NCI-H2171 treated with DMSO at 0.1 percent for 48 hours (cell line): ENCODE measurements at regions not wholly inside any gene's neighbourhood (a gene's known extent, or its start where the extent isn't known, plus 50 kb on each side); places are given as distances from the start of the nearest gene placed in this dataset.

ENCODE experiments used
- DNase-seq: peaks from one replicate; lab custom pipeline; 2025; lab: John Stamatoyannopoulos, UW

DNA sequence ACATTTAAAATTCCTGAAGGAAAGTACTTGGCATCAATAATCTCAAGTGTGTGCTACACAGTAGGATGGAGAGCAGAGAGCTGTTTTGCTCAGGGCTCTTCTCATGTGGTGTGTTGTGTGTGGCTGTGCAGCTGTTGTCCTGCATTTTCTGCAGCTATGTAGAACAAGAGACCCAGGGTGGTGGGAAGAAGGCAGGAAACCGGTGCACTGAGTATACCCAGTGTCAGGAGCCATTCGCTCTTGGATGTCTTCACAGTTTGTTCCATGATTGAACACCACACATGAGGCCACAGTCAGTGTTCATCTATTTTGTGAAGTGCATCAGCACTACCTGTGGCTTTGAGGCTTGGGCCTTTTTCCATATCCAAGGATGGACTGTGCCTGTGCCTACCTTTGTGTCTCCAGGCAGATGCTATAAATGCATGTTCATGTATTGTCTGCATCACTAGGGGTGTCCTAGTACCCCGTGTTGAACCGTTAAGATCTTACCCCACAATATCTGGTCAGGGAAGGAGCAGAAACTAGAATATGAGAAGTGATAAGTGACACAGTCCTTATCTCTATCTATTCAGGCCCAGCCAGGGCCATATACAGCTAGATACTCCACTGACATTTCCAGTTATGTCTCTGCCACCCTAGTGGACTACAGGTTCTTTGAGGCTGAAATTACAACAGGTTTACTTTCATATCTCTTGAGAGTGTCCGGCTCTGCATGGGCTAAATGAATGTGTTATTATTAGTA lies 194.3 kb downstream of the NR2F2 start:
- DNase-seq: no peak

DNA sequence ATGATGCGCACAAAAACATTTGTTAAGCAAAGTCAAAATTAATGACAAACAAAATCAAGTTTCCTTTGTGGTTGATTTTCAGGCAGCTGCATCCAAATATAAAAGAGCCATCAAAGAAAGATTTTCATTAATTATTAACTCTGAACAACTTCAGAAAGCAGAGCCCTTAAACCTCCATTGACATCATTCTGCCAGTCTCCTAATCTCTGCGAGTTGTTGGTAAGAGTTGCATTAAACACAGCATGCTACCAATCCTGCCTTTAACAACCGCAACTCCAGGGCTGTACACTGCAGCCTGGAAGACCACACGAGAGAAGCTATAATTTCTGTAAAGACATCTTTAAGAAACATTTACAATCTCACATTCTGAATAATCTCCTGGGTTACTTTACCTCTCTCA lies 204.6 kb downstream of the NR2F2 start:
- DNase-seq: no peak

DNA sequence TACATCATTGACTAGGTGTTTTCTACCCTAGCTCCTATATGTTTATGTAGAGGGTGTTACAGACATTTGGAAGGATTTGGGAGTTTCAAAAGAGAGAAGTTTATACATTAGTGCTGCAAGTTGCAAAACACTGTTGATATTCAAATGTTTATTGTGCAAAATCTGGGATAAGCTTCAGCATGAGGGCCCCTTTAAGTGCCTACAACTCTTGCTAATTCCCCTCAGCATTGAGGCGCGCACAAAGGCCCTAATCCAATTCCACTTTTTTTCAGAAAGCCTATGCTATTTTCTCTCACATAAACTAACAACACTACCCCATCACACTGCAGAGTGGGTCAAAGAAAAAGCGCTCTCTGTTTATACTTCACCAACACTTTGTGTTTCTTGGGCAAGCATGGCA lies 208.0 kb downstream of the NR2F2 start:
- no peak for DNase-seq

DNA sequence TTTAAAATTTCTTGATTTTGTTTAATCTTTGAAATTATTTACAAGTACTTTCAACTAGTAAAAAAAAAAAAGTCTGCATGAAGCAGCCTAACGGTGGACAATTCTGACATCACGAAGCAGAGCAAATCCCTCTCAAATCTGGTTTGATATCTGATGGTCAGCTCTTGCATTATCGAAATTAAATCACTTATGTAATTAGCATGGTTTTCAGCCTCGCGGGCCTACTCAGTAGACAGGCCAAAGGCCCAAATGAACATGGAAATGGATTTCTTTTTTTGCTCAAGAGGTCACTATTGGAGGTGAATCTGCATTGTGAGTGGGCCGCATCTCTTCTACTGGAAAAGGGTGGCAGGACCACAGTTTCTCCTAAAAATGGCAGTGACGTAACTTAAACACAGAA lies 209.8 kb downstream of the NR2F2 start:
- DNase-seq: no peak

DNA sequence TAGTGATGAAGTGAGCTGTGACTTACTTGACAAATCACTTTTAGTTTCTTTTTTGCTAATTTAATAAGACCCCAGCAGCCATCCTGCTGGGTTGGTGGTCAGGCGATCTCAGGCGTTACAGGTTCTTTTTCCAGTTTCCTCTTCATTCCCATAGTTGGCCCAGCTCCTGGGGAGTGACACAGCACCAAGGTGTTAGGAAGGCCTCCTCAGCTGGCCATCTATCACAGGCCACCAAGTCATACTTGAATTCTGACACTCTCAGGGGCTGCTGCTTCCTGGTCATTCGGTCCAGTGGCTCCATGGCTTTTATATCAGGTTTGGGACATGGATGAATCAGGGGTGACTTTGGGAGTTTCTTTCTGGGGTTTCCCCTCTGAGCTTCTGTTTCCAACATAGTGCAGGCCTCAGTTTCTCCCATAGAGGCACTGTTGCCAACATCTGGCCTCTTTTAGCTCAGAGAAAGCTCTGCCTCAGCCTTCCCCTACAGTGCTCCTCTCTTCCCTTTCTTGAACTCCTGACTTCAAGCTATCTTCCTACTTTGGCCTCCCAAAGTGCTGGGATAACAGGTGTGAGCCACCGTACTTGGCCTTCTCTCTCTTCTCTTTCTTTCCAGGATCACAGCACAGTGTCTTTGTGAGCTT lies 211.8 kb downstream of the NR2F2 start:
- no peak for DNase-seq

DNA sequence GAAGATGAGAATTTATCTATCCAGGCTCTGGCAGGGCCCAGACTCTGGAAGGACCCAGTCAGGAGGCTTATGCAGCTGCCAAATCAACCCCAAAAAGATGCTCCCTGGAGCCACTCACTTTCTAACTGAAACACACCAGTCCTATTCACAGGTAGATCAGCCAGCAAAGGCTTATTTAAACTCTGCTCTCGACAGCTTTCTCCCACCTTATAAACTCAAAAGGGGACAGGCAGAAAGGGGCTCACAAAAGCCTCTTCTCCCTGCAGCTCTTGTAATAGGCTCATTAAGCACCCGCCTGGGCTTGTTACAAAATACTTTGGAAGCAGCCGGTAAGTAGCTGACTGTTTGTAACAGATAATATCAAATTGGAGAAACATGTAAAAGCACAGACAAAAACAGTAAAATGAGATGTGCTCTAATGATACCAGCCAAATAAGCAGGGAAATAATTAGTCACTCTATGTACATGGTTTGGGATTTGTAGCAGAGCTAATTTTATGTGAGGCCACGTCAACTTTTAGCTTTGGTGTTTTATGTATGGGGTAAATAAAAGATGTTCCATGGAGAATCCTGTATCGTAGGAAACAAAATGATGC lies 213.8 kb downstream of the NR2F2 start:
- DNase-seq: no peak

DNA sequence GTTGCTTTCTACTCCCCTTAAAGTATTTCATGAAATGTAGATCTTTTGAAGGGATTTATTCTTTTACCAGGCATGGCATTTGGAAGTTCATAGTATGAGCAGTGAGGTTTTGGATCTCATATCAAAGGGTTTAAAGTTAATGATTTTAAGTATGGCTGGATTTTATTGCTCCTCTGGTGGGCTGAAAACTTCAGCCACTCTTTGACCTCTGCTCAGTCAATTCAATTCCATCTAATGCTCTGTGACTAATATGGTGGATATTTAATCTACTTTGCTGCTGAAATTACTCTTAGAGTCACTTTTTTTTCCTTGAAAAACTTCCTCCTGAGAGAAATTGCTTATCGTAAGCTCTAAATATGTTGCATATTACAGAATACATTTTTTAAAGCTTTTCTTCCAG lies 218.6 kb downstream of the NR2F2 start:
- no peak for DNase-seq

DNA sequence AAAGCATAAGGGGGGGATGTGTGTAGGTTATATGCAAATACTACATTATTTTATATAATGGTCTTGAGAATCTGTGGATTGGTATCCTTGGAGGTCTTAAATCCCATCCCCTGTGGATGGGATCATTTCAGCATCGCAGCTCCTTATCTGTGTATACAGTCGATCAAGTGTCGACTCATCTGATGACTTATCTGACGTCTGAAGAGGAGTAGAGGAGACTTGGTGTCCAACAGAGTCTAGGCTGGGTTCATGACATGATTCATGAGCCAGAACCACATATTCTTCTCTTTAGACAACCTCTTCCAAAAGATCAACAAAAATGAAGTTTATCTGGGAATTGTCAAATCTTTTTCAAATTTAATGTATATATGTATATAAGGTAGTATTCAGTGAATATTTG lies 220.7 kb downstream of the NR2F2 start:
- no peak for DNase-seq

DNA sequence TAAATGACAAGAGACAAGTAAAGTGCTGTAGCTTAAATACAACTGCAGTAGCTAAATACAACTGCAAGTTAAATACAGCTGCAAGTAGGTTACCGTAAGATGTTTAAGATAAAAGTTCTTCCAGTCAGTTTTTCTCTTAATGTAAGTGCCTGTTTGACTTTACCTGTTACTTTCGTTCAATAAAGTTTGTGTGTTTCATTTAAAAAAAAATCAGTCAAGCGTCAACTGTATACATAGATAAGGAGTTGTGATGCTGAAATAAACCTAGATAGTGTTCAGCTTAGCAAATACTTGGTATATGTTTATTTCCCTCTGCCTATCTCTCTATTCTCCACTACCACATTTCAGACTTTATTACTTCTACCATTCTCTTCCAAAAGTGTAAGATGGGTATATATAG lies 221.2 kb downstream of the NR2F2 start:
- DNase-seq: no peak

DNA sequence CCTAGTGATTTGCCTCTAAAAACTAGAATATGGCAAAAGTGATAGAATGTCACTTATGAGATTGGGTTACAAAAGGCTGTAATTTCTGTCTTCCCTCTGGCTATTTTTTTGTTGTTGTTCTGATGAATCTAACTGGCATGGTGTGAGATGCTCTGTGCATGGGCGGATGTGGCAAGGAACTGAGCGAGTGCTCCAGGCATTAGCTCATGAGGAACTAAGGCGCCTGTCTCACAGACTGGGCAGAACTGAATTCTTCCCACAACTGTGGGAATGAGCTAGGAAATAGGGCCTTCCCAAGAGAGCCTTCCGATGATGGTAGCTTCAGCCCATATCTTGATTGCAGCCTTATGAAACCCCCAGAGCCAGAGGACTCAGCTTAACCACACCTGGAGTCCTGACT lies 222.5 kb downstream of the NR2F2 start:
- DNase-seq: no peak

DNA sequence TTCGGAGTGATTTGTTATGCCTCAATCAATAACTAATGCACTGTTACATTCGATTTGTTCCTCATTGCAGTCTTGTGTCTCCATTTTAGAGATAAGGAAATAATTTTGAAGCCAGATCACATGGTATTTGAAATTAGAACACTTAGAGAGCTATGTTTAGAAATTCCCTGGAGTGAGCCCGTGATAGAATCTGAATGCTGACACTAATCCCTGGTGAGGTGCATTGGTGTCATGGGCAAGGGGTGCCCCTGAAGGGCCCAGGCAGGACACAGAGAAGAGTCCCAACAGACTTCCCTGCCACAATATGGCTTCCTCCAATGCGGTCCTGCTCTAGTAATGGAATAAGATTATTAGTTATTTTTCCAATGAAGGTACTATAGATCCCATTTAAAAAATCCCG lies 223.0 kb downstream of the NR2F2 start:
- DNase-seq: no peak

DNA sequence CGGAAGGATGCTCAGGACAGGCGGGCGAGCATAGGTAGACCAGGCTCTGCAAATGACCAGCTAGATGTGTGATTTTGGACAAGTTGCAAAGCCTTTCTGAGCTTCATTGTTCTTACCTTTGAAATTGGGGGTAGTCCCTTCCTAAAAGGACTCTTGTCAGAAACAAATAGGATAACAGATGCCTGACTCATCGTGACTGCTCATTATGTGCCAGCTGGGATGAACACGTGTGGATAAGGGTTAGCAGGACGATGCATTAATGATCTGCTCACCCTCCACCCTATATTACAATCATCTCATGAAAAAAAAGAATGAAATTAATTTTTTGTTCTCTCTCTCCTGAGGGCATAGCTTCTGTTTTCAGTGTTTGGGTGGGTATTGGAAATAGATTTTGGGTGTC lies 223.4 kb downstream of the NR2F2 start:
- no peak for DNase-seq

DNA sequence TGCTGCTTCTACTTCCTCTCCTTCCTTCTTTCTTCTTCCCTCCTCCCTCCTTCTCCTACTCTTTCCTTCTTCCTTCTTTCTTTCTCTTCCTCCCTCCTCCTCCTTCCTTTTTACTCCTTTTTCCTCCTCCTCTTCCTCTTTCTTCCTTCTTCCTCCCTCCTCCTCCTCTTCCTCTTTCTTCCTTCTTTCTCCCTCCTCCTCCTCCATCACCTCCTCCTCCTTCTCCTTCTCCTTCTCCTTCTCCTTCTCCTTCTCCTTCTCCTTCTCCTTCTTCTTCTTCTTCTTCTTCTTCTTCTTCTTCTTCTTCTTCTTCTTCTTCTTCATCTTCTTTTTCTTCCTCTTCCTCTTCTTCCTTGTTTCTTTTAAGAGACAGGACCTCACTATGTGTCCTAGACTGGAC lies 224.0 kb downstream of the NR2F2 start:
- DNase-seq: no peak

DNA sequence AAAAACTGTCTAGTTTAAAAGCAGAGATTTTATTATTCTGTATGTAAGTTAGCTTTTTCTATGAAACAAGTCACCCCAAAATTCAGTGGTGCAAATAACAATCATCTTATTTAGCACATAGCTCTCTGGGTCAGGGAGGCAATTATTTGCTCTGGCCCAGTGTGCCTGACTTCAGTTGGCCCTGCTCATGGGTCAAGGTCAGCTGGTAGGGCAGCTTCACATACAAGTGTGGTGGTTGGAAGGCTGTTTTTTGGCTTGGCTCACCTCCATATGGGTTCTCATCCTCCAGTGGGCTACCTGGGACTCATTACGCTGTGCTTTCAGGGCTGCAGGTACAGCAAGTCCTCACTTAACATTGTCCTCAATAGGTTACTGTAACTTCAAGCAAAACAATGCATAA lies 228.6 kb downstream of the NR2F2 start:
- DNase-seq: no peak

DNA sequence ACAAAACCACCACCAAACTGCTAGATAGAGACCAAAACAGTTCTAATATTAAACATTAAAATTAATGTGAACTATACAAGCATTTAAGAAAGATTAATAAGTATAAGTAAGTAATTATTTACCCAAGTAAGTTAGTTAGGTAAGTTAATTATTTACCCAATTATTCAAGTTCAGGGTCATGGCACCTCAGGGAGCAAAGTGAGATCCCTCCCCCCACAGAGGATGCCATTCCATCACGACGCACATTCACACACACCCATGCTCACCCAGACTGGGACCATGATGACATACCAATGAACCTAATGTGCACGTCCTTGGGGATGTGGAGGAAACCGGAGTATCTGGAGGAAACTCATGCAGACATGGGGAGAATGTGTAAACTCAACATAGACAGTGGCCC lies 229.1 kb downstream of the NR2F2 start:
- no peak for DNase-seq

DNA sequence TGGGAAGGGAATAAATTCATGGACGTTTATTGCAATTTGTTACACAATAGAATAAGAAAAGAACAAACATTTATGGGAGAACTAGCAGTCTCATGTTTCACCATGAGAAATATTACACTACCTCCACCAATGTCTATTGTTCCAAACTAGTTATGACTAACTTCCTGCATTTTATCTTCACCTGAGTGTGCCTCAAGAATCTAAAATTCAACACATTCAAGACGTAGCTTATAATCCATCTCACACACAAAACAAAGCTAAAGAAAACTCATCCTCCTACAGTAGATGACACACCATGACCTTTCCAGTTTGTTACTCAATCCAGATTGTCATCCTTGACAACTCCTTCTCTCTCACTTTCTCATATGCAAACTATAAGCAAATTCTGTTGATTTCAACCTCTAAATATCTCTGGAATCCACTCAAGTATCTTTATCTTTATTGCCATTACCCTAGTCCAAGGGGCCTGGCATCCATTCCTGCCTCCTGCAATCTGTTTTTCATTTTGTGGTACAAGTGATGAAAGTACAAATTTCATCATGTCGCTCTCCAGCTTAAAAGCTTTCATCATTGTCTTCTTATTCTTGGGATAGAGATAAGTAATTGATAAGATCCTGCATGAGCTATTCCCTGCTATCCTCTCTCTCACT lies 229.9 kb downstream of the NR2F2 start:
- no peak for DNase-seq

DNA sequence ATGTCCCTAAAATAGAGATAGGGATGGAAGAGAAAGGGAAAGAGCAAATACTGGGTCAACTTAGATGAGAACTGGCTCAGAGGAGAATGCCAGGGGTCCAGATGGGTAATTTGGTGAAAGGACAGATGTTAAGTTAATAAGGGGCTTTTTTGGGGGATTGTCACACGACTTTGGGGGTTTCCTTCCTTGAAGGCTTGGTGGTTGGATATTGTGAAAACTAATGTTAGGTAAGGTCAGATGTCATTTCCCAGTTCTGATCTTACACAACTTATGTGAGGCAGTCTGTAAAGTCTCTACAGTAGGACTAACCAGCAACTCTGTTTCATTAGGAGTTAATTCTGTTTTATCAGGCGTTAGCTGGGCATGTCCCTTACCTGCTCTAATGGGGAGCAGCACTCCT lies 231.1 kb downstream of the NR2F2 start:
- no peak for DNase-seq

DNA sequence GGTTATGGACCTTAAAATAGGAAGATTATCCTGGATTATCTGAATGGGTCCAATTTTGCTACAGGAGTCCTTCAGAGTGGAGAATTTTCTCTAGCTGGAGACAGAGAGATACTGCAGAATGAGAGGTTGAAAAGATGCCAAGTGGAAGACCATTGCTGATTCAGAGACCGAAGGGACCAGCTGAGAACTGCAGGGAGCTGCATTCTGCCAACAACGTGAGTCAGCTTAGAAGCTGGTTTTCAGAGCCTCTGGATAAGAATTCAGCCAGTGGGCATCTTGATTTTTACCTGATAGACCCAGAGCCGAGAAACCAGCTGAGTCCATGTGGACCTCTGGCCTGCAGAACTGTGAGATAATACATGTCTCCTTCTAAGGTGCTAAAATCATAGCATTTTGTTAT lies 234.0 kb downstream of the NR2F2 start:
- no peak for DNase-seq

DNA sequence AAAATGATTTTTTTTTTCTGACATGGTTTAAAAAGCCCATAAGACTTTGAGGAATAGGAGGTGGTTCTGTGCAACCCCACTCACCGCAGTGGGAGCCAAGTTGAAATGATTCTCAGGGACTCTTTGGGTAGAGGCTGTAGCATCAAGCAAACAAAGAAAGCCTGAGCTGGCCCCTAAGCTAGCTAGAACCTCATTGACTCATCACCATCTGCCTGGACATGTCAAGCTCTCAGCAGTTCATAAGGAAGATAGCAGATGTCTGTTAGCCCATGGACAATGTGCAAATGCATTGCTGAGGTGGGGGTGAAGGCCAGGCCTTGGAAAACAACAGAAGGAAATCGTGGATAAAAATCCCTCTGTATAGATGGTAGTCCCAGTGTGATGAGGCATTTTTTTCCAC lies 234.8 kb downstream of the NR2F2 start:
- DNase-seq: no peak

DNA sequence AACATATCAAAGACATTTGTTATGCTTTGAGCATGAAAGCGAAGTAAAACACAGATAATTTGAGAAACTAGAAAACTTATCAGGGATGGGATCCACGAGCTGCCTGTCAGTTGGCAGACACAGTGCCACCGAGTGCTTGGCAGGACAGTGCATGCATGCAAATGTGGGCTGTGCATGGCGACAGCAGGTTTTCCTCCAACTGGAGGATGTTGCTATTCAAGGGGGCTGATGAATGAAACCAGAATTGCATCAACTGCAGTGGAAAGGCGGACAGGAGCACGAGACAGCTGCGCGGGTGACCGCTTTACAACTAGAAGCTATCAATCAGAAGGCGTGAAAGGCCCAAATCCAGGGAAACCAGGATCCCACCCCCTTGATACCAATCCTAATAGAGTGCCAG lies 244.3 kb downstream of the NR2F2 start:
- DNase-seq: no peak

DNA sequence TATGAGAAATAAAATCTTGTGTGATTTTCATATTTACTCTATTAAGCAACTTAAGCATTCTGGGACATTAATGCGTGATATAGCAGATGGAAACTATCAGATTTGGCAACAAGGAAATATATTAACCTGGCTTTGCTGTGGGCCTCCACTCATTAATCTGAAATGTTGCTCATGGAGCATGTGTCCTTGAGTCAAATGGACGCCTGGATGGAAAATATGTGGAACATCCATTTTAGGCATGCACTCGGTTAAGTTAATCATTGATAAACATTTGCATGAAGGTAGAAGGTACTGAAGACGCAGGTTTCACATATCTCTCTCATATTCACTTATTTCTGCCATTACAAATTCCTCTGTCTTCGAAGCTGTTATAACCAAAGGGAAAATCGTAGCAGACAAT lies 246.1 kb downstream of the NR2F2 start:
- DNase-seq: no peak

DNA sequence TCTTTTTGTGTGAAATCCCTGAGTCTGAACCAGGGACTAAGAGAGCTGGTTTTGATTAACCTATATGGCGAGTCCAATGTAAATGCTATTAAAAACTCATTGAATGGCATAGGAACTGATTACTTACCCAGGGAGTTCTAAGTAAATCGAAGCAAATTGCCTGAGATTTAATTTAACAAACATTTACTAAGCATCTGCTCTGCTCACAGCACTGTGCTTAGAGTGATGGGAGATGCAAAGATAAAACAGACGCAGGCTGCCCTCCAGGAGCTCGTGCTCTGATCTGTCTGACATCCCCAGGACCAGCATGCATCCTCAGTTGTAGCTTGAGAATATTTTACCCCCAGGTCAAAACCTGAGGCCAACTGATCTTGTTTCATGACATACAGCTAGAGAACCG lies 247.9 kb downstream of the NR2F2 start:
- no peak for DNase-seq

DNA sequence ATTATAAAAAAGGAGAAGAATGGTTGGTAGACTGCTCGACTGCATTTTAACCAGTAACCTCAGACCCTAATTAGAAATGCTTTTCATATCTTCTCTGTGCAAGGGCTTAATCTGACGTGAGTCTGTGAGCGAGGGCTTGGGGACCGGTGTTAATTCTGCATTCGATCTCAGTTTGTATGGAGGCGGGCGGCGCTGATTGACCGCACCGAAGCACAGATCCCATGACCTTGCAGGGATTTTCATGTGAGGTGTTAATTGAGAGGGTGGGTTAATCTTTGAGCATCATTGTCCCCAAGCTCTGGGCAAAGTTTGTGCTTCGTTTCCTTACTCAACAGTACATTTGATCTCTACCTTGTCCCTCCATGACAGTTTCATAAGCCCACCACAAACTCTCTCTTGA lies 250.9 kb downstream of the NR2F2 start:
- no peak for DNase-seq
